D721Med (cell line): ENCODE measurements at regions not wholly inside any gene's neighbourhood (a gene's known extent, or its start where the extent isn't known, plus 50 kb on each side); places are given as distances from the start of the nearest gene placed in this dataset.

Source experiments
- DNase-seq: peaks from one replicate; pipeline ENCODE4 v3.0.0; 2011; ENCODE audit warnings: low spot score; ENCODE audit not compliant: insufficient read length
- FAIRE-seq: peaks from 2 replicates; lab custom pipeline; 2011; peaks lifted over from hg19 to GRCh38; lab: Jason Lieb, UNC
- CTCF ChIP-seq: IDR thresholded peaks from 2 replicates; pipeline ENCODE4 v1.5.1; 2012; ENCODE audit warnings: mild to moderate bottlenecking, control low read depth; ENCODE audit not compliant: insufficient read depth; ENCODE audit errors: missing control alignments

DNA sequence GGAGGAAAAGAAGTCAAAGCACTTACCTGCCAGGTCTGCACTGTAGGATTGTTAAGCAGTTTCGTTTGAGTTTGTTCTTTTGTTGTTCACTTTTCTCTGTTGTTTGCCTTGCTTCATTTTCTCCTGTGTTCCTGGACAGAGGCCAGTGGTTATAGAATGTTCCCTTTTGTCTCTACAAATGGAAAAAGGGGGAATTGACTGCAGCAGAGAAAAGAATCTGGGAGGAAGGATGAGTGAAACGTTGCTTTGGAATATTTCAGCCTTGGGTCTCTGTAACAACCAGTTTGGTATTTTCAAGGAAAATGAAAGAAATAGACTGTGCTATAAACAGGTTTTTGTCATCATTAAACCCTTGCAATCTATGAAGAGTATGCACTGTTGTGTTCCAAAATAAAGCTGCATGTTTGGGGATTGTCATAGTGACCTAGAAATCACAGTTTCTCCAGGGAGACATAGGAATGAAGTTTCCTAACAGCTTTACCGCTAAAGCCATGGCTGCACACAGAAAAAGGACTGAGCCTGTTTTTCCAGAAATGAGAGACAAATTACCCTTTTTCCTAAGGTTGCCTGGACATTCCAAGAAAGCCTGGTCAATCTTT lies 60.8 kb upstream of the HABP2 start:
- FAIRE-seq (no peak), DNase-seq (no peak)
- no peak for TF ChIP-seq CTCF

GRCh38 chr10:113493195-113493594 lies 59.7 kb upstream of the HABP2 start:
- FAIRE-seq (no peak), DNase-seq (no peak)
- no peak for TF ChIP-seq CTCF

DNA sequence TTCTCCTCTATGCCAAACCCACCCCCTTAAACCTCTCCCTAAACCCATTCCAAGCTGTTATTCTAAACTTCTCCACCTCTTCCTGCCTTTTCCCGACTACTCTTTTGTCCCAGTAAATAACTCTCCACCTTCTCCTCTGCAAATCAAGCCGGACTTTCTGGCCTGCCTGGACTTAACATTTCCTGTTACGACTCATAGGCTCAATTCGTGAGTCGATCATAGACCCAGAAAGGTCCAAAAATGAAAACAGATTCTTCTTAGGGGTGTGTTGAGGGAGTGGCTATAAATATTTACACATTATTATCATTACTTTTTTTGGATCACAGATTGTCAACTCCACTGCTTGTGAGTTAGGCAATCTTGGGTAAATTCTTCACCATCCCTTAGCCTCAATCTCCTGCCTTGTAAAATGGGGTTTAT lies 59.0 kb upstream of the HABP2 start:
- FAIRE-seq = no peak
- no peak for DNase-seq
- TF ChIP-seq CTCF = no peak

GRCh38 chr10:113494761-113495160 lies 58.1 kb upstream of the HABP2 start:
- no peak for DNase-seq
- no peak for FAIRE-seq
- TF ChIP-seq CTCF = no peak

- no peak for TF ChIP-seq CTCF
- no peak for FAIRE-seq
- no peak for DNase-seq
These were observed 57.3 kb upstream of the HABP2 start for GRCh38 chr10:113495553-113495952.

GRCh38 chr10:113496111-113497109 lies 56.4 kb upstream of the HABP2 start:
- FAIRE-seq (no peak), DNase-seq (no peak)
- no peak for TF ChIP-seq CTCF
